Ovary (tissue), 3 donors: ENCODE measurements at regions not wholly inside any gene's neighbourhood (a gene's known extent, or its start where the extent isn't known, plus 50 kb on each side); places are given as distances from the start of the nearest gene placed in this dataset.

ENCODE experiments used
- CTCF ChIP-seq, 3 donors: fragments of 450-650 bp in 2 of 3; fragments of 200-600 bp in 1 of 3; IDR thresholded peaks; one replicate each; pipeline versions ENCODE4 v1.5.1 to v1.8.0; 2016 to 2022; ENCODE audit warnings: antibody characterized with exemption in 3 of 3, mild to moderate bottlenecking in 1 of 3
- POLR2A ChIP-seq: fragments of 450-650 bp; IDR thresholded peaks from one replicate; pipeline ENCODE4 v1.6.1; 2017; ENCODE audit warnings: antibody characterized with exemption, mild to moderate bottlenecking, moderate library complexity
- donor health status: DM: no; HTN: no; CAD: no.

GRCh38 chr2:228401065-228401912, 219.8 kb upstream of the SPHKAP start:
- TF ChIP-seq CTCF (IDR thresholded peaks at IDR 0.05), result no peak
- TF ChIP-seq POLR2A, result no peak
